Rectal smooth muscle tissue (tissue), 1 donor: ENCODE measurements at regions not wholly inside any gene's neighbourhood (a gene's known extent, or its start where the extent isn't known, plus 50 kb on each side); places are given as distances from the start of the nearest gene placed in this dataset.

Source experiments
- H3K27ac ChIP-seq: one replicate; pipeline ENCODE4 v1.7.0; 2013; ENCODE audit warnings: low read depth, low read length, inconsistent platforms
- H3K27me3 ChIP-seq: one replicate; pipeline ENCODE4 v1.7.0; 2013; ENCODE audit warnings: low read length; ENCODE audit not compliant: control insufficient read depth, insufficient read depth
- H3K36me3 ChIP-seq: one replicate; pipeline ENCODE4 v1.7.0; 2013; ENCODE audit warnings: low read length; ENCODE audit not compliant: control insufficient read depth, insufficient read depth
- H3K4me1 ChIP-seq: one replicate; pipeline ENCODE4 v1.7.0; 2013; ENCODE audit warnings: low read length; ENCODE audit not compliant: control insufficient read depth, insufficient read depth
- H3K4me3 ChIP-seq: one replicate; pipeline ENCODE4 v1.7.0; 2013; ENCODE audit warnings: low read length
- H3K9ac ChIP-seq: one replicate; pipeline ENCODE4 v1.7.0; 2013; ENCODE audit warnings: low read length

GRCh38 chr2:238645095-238645494 is 202.8 kb upstream of the TWIST2 start:
- peaks cover 21% of the 10 kb centered on the region for H3K4me1 ChIP-seq
- H3K27ac ChIP-seq, result peak overlapping the region; percentile 63
- H3K9ac ChIP-seq, result no peak overlapping the region

GRCh38 chr2:238645716-238646115 is 202.2 kb upstream of the TWIST2 start:
- no peaks in the 10 kb centered on the region for H3K27me3 ChIP-seq
- peaks cover 21% of the 10 kb centered on the region for H3K4me1 ChIP-seq
- H3K27ac ChIP-seq, result no peak overlapping the region
- no peaks in the 10 kb centered on the region for H3K36me3 ChIP-seq
- no peak overlapping the region for H3K9ac ChIP-seq
- no peak overlapping the region for H3K4me3 ChIP-seq

More at GRCh38 chr2:238645095-238645494, 202.8 kb upstream of the TWIST2 start:
- Histone ChIP-seq H3K36me3 (no peaks in the 10 kb centered on the region), H3K27me3 (no peaks in the 10 kb centered on the region), H3K4me3 (no peak overlapping the region)

- Histone ChIP-seq H3K27me3 (no peaks in the 10 kb centered on the region), H3K9ac (no peak overlapping the region), H3K4me3 (no peak overlapping the region), H3K36me3 (no peaks in the 10 kb centered on the region), H3K4me1 (peaks cover 21% of the 10 kb centered on the region), H3K27ac (peak overlapping the region; percentile 26)
These were observed 201.6 kb upstream of the TWIST2 start for GRCh38 chr2:238646281-238646680.

- H3K27ac ChIP-seq, result peak overlapping the region; percentile 26
- H3K4me1 ChIP-seq, result peaks cover 21% of the 10 kb centered on the region
- no peak overlapping the region for H3K9ac ChIP-seq
- H3K36me3 ChIP-seq, result no peaks in the 10 kb centered on the region
- H3K4me3 ChIP-seq, result no peak overlapping the region
- H3K27me3 ChIP-seq, result no peaks in the 10 kb centered on the region
These were observed 201.1 kb upstream of the TWIST2 start for GRCh38 chr2:238646803-238647202.

- Histone ChIP-seq H3K9ac (no peak overlapping the region), H3K27ac (no peak overlapping the region), H3K27me3 (no peaks in the 10 kb centered on the region), H3K36me3 (no peaks in the 10 kb centered on the region), H3K4me3 (no peak overlapping the region), H3K4me1 (peaks cover 17% of the 10 kb centered on the region)
These were observed 198.8 kb upstream of the TWIST2 start for GRCh38 chr2:238649123-238649522.

GRCh38 chr2:238649936-238650518 is 197.9 kb upstream of the TWIST2 start:
- H3K4me1 ChIP-seq, result peaks cover 9% of the 10 kb centered on the region
- H3K27ac ChIP-seq, result no peak overlapping the region
- no peak overlapping the region for H3K4me3 ChIP-seq
- no peak overlapping the region for H3K9ac ChIP-seq
- H3K36me3 ChIP-seq, result no peaks in the 10 kb centered on the region
- H3K27me3 ChIP-seq, result no peaks in the 10 kb centered on the region

GRCh38 chr2:238650536-238650935 is 197.3 kb upstream of the TWIST2 start:
- Histone ChIP-seq H3K27ac (no peak overlapping the region), H3K4me3 (no peak overlapping the region), H3K36me3 (no peaks in the 10 kb centered on the region), H3K4me1 (peaks cover 9% of the 10 kb centered on the region), H3K9ac (no peak overlapping the region), H3K27me3 (no peaks in the 10 kb centered on the region)

- H3K4me3 ChIP-seq, result no peak overlapping the region
- H3K36me3 ChIP-seq, result no peaks in the 10 kb centered on the region
- no peak overlapping the region for H3K27ac ChIP-seq
- no peaks in the 10 kb centered on the region for H3K27me3 ChIP-seq
- no peak overlapping the region for H3K9ac ChIP-seq
- peaks cover under 1% of the 10 kb centered on the region for H3K4me1 ChIP-seq
These were observed 196.4 kb upstream of the TWIST2 start for GRCh38 chr2:238651306-238652052.

GRCh38 chr2:238652053-238652770 is 195.7 kb upstream of the TWIST2 start:
- Histone ChIP-seq H3K9ac (no peak overlapping the region), H3K27ac (no peak overlapping the region), H3K4me1 (no peaks in the 10 kb centered on the region), H3K27me3 (no peaks in the 10 kb centered on the region), H3K4me3 (no peak overlapping the region), H3K36me3 (no peaks in the 10 kb centered on the region)

GRCh38 chr2:238652771-238653157 is 195.1 kb upstream of the TWIST2 start:
- no peaks in the 10 kb centered on the region for H3K4me1 ChIP-seq
- no peak overlapping the region for H3K27ac ChIP-seq
- no peak overlapping the region for H3K4me3 ChIP-seq
- no peak overlapping the region for H3K9ac ChIP-seq
- H3K27me3 ChIP-seq, result no peaks in the 10 kb centered on the region
- no peaks in the 10 kb centered on the region for H3K36me3 ChIP-seq

- Histone ChIP-seq H3K36me3 (no peaks in the 10 kb centered on the region), H3K27me3 (no peaks in the 10 kb centered on the region), H3K27ac (no peak overlapping the region), H3K9ac (no peak overlapping the region), H3K4me3 (no peak overlapping the region), H3K4me1 (no peaks in the 10 kb centered on the region)
These were observed 194.3 kb upstream of the TWIST2 start for GRCh38 chr2:238653431-238654109.

GRCh38 chr2:238654479-238655197 is 193.2 kb upstream of the TWIST2 start:
- no peak overlapping the region for H3K4me3 ChIP-seq
- no peaks in the 10 kb centered on the region for H3K36me3 ChIP-seq
- H3K9ac ChIP-seq, result no peak overlapping the region
- no peaks in the 10 kb centered on the region for H3K4me1 ChIP-seq
- H3K27ac ChIP-seq, result no peak overlapping the region
- H3K27me3 ChIP-seq, result no peaks in the 10 kb centered on the region
